ENCODE measurements at regions not wholly inside any gene's neighbourhood (a gene's known extent, or its start where the extent isn't known, plus 50 kb on each side); places are given as distances from the start of the nearest gene placed in this dataset.

DNA sequence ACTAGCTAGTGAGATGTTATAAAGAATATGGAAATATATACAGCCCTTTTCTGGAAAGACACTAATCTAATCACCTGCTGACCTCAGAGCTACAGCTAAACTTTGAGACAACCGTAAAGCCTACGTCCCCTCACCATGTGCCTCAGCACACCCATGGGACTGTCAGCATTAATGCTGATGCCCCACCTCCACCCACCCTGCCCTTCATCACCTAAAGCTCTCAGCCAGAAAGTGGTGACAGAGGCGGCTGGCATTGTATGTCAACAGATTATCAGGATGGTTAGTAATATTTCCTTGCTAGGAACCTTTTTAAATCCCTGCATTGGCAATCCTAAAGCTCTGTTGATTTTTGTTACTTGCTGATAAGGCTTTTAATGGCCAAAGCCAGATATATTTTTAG, 1177.9 kb downstream of the DIAPH3 start:
- no peaks in the 10 kb centered on the region for H3K36me3 Mint-ChIP-seq

DNA sequence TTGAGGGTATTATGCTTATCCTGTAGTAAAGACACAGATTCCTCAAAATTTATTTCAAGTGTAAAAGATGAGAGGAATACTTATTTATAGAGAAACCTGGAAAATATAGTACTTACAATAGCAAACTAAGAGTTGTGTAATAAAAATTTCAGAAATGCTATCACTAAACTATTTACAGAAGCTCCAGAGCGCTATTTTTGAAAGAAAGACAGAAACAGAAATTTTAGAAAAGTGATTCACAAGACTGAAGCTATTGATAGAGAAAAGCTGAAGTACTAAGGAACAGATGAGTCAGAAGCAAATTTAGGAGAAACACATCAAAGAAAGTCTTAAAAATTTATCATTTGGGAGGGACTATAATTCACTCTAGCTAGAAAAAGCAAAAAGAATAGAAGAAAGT, 1174.2 kb downstream of the DIAPH3 start:
- DNase-seq (ENCODE audit: low spot score in 2 of 2) (no peak), ATAC-seq (ENCODE audit: low read depth) (no peak)
- no peaks in the 10 kb centered on the region for H3K4me1 Mint-ChIP-seq
- no peaks in the 10 kb centered on the region for H3K36me3 Mint-ChIP-seq
- H3K4me3 Mint-ChIP-seq: no peak overlapping the region
- H3K27me3 Mint-ChIP-seq: no peaks in the 10 kb centered on the region
- H3K27ac Mint-ChIP-seq: no peak overlapping the region
- peaks cover 7% of the 10 kb centered on the region for H3K9me3 Mint-ChIP-seq

More for the DNA sequence above, 1177.9 kb downstream of the DIAPH3 start:
- Mint-ChIP-seq H3K9me3 (peaks cover 11% of the 10 kb centered on the region), H3K27me3 (no peaks in the 10 kb centered on the region), H3K27ac (no peak overlapping the region), H3K4me3 (no peak overlapping the region), H3K4me1 (no peaks in the 10 kb centered on the region)
- no peak for ATAC-seq (ENCODE audit: low read depth)
- no peak for DNase-seq (ENCODE audit: low spot score in 2 of 2)

DNA sequence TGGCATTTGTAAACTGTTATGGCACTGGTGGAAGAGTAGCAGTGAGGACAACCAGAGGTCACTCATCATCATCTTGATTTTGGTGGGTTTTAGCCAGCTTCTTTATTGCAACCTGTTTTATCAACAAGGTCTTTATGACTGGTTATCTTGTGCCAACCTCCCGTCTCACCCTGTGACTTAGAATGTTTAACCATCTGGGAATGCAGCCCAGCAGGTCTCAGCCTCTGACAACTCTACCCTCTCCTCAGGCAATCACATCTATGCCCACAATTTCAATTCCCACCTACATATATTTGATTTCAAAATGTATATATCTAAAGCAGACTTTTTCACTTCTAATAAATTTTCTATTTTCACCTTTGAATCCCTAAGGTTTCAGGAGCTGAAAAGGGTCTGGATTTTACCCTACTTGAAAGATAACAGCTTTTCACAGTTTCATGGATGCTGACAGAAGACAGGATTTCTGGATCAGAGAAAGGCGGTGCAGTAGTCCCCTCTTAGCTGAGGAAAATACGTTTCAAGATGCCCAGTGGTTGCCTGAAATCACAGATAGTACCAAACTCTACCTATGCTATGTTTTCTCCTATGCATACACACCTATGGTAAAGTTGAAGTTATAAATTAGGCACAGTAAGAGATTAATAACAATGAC, 1171.8 kb downstream of the DIAPH3 start:
- ATAC-seq (ENCODE audit: low read depth) (no peak), DNase-seq (ENCODE audit: low spot score in 2 of 2) (no peak)
- H3K27me3 Mint-ChIP-seq: no peaks in the 10 kb centered on the region
- no peaks in the 10 kb centered on the region for H3K4me1 Mint-ChIP-seq
- H3K27ac Mint-ChIP-seq: no peak overlapping the region
- no peak overlapping the region for H3K4me3 Mint-ChIP-seq
- no peaks in the 10 kb centered on the region for H3K36me3 Mint-ChIP-seq
- peaks cover 3% of the 10 kb centered on the region for H3K9me3 Mint-ChIP-seq

DNA sequence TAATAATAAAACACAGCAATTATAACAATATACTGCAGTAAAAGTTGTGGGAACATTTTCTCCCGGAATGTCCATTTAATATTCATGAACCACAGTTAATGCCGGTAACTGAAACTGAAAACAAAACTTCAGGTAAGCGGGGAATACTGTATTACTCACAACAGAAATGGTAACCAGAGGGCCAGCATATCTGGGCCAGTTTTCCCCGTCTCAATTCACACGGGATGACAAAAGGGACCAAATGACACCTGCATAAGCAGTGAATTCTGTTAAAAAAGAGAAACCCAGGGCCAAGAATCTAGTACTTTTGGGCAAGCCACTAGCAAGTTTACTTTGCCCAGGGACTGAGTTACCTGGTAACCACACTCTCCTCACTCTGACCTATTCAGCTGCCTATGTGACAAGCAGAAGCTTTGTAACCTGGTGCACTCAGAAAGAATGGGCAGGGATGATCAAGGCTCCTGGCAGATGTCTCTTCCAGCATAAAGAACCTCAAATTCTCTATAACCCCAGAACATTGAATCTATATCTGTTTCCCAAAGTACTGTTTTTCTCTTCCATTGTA, 1171.2 kb downstream of the DIAPH3 start:
- no peak for ATAC-seq (ENCODE audit: low read depth)
- Mint-ChIP-seq H3K4me1 (no peaks in the 10 kb centered on the region), H3K27ac (no peak overlapping the region)

DNA sequence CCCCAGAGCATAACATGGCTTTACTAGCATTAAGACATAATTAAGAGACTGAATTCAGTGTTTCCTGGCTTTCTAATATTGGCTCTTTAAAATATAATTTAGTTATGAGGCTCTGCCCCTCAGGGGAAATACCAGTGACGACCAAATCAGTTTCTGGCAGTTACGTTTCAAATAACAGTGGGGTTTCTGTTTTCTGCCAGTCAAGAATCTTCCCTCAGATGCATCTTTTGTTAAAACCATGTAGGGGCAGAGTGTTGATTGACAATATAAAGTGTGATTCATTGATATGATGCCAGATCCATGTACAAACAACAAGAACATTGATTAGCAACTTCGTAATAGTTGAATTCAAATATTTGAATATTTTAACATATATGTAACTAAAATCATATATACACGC, 1169.7 kb downstream of the DIAPH3 start:
- H3K27ac Mint-ChIP-seq: no peak overlapping the region
- H3K27me3 Mint-ChIP-seq: no peaks in the 10 kb centered on the region
- H3K4me1 Mint-ChIP-seq: no peaks in the 10 kb centered on the region
- no peaks in the 10 kb centered on the region for H3K36me3 Mint-ChIP-seq
- ATAC-seq (ENCODE audit: low read depth) (no peak), DNase-seq (ENCODE audit: low spot score in 2 of 2) (no peak)
- peaks cover 3% of the 10 kb centered on the region for H3K9me3 Mint-ChIP-seq
- no peak overlapping the region for H3K4me3 Mint-ChIP-seq

More for the DNA sequence above, 1171.2 kb downstream of the DIAPH3 start:
- peaks cover 3% of the 10 kb centered on the region for H3K9me3 Mint-ChIP-seq
- no peaks in the 10 kb centered on the region for H3K27me3 Mint-ChIP-seq
- H3K4me3 Mint-ChIP-seq: no peak overlapping the region
- no peaks in the 10 kb centered on the region for H3K36me3 Mint-ChIP-seq
- DNase-seq (ENCODE audit: low spot score in 2 of 2): no peak

DNA sequence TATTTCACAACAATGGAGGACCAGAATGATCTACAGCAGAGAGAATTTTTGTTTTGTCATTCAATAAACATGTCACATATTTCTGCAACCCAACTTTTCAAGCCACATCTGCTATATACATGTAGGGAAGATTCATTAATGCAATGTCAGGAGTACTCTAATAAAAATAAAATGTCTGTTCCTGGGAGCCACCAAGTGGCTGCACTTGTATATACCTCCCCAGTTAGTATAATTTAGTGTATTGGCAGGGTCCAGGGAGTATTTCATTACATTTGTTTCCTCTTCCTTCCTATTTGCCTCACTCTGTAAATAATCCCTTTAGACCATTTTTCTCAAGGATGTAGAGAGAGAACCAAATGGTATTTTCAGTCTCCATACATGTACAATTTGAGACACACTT, 1169.0 kb downstream of the DIAPH3 start:
- ATAC-seq (ENCODE audit: low read depth) (no peak), DNase-seq (ENCODE audit: low spot score in 2 of 2) (no peak)
- no peaks in the 10 kb centered on the region for H3K4me1 Mint-ChIP-seq
- no peaks in the 10 kb centered on the region for H3K27me3 Mint-ChIP-seq
- no peak overlapping the region for H3K4me3 Mint-ChIP-seq
- H3K9me3 Mint-ChIP-seq: peaks cover 3% of the 10 kb centered on the region
- no peaks in the 10 kb centered on the region for H3K36me3 Mint-ChIP-seq
- H3K27ac Mint-ChIP-seq: no peak overlapping the region

DNA sequence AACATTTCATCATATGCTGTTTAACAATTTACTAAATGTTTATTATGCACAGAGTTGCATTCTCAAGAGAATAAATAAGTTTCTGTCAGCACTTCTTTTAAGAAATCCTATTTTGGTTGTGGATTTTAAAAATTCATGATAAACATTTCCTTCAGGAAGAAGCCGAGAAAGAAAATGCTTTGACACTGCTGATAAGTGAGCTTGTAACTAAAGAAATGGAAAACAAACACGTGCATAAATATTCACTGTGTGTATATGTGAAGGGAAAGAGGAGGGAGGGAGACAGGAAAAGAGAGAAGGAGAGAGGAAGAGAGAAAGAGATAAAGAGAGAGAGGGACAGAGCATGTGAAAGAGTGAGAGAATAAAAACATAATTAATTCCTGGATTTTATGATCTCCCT, 1165.0 kb downstream of the DIAPH3 start:
- no peak overlapping the region for H3K27ac Mint-ChIP-seq

DNA sequence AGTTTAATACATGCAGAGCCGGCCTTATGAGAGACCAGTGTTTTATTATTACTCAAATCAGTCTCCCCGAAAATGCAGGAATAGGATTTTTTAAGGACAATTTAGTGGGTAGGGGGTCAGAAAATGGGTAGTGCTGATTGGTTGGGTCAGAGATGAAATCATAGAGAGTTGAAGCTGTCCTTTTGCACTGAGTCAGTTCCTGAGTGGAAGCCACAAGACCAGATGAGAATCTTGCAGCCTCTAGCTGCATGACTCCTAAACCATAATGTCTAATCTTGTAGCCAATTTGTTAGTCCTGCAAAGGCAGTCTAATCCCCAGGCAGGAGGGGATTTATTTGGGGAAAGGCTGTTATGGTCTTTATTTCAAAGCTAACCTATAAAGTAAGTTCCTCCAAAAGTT, 1163.9 kb downstream of the DIAPH3 start:
- H3K27ac Mint-ChIP-seq: no peak overlapping the region
- ATAC-seq (ENCODE audit: low read depth): no peak
- H3K9me3 Mint-ChIP-seq: peaks cover 2% of the 10 kb centered on the region
- no peak overlapping the region for H3K4me3 Mint-ChIP-seq
- no peaks in the 10 kb centered on the region for H3K27me3 Mint-ChIP-seq
- no peaks in the 10 kb centered on the region for H3K36me3 Mint-ChIP-seq
- no peak for DNase-seq (ENCODE audit: low spot score in 2 of 2)
- no peaks in the 10 kb centered on the region for H3K4me1 Mint-ChIP-seq

More for the DNA sequence above, 1165.0 kb downstream of the DIAPH3 start:
- DNase-seq (ENCODE audit: low spot score in 2 of 2) (no peak), ATAC-seq (ENCODE audit: low read depth) (no peak)
- Mint-ChIP-seq H3K4me3 (no peak overlapping the region), H3K27me3 (no peaks in the 10 kb centered on the region), H3K4me1 (no peaks in the 10 kb centered on the region), H3K9me3 (peaks cover 2% of the 10 kb centered on the region), H3K36me3 (no peaks in the 10 kb centered on the region)

DNA sequence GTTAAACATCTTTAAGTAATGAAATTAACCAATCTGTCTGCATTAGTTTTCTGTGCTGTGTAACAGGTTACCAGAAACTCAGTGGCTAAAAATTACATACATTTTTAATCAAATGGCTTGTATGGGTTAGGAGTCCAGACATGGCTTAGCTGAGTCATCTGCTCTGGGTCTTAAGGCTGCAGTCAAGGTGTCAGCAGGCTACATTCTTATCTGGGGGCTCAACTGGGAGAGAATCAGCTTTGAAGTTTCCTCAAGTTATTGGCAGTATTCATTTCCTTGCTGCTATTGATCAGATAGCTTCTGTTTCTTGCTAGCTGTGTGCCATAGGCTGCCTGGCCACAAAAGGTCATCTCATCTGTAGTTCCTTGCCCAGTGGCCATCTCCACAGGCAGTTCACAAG, 1163.0 kb downstream of the DIAPH3 start:
- ATAC-seq (ENCODE audit: low read depth) (no peak), DNase-seq (ENCODE audit: low spot score in 2 of 2) (no peak)
- no peaks in the 10 kb centered on the region for H3K4me1 Mint-ChIP-seq
- H3K9me3 Mint-ChIP-seq: peaks cover 2% of the 10 kb centered on the region
- H3K27me3 Mint-ChIP-seq: no peaks in the 10 kb centered on the region
- no peaks in the 10 kb centered on the region for H3K36me3 Mint-ChIP-seq
- H3K4me3 Mint-ChIP-seq: no peak overlapping the region
- H3K27ac Mint-ChIP-seq: no peak overlapping the region

DNA sequence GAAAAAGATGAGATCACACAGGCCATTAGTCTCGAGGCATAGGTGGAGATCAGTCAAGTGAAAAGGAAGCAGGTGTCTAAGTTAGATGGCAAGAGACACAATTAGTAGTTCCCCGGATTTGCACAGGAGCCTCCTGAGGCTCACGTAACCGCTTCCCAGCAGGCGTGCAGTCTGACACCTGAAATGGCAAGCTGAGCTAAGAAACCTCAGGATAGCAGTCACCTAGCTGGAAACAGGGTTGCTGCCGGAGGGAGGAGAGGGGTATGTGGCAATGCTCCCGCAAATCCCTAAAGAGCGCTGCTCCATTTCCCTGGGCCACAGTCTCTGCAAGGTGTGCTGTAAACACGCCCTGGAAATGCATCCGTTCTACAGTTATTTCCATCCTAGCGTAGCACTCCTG, 1151.0 kb downstream of the DIAPH3 start:
- H3K9me3 Mint-ChIP-seq: peaks cover 6% of the 10 kb centered on the region
- H3K27ac Mint-ChIP-seq: no peak overlapping the region
- no peaks in the 10 kb centered on the region for H3K27me3 Mint-ChIP-seq
- no peaks in the 10 kb centered on the region for H3K4me1 Mint-ChIP-seq
- no peak overlapping the region for H3K4me3 Mint-ChIP-seq
- DNase-seq (ENCODE audit: low spot score in 2 of 2): no peak
- H3K36me3 Mint-ChIP-seq: no peaks in the 10 kb centered on the region
- no peak for ATAC-seq (ENCODE audit: low read depth)

DNA sequence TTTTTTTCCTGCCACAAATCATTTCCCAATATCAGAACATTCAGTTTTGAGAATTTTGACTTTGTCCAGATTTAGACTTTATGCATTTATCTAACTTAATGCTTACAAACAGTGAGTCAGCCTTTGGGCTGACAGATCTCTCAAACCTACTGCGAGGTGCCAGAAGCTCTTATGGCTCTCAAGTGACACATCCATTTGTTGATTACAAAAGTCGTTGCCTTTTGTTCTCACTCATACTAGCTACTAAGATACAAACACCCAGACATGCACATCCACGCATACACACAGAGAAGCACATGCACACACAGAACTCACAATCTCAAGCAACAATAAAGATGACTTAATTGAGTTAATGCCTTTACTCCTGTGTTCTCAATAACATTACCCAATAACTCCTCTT, 1147.5 kb downstream of the DIAPH3 start:
- Mint-ChIP-seq H3K4me1 (no peaks in the 10 kb centered on the region), H3K27me3 (no peaks in the 10 kb centered on the region)

DNA sequence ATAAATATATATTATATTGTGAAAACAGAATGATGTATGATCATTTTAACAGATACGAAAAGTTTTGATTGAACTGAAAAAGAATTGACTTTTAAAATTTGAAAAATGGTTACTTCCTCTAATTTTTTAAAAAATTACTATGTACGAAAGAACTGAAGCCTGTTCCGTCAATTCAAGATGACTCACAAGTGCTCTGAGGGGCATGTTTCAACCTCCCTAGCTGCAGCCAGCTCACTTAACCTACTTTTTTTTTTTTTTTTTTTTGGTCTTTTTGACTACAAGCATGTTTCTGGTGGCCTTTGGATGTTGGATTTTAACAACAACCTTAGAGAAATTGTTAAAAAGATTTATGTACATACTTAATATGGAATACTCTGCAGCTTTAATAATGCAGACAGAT, 1139.3 kb downstream of the DIAPH3 start:
- H3K4me3 Mint-ChIP-seq: no peak overlapping the region
- H3K36me3 Mint-ChIP-seq: no peaks in the 10 kb centered on the region
- H3K27ac Mint-ChIP-seq: no peak overlapping the region
- no peaks in the 10 kb centered on the region for H3K27me3 Mint-ChIP-seq
- DNase-seq (ENCODE audit: low spot score in 2 of 2) (no peak), ATAC-seq (ENCODE audit: low read depth) (no peak)
- no peaks in the 10 kb centered on the region for H3K4me1 Mint-ChIP-seq
- H3K9me3 Mint-ChIP-seq: peaks cover 3% of the 10 kb centered on the region

More for the DNA sequence above, 1147.5 kb downstream of the DIAPH3 start:
- DNase-seq (ENCODE audit: low spot score in 2 of 2) (no peak), ATAC-seq (ENCODE audit: low read depth) (no peak)
- Mint-ChIP-seq H3K4me3 (no peak overlapping the region), H3K9me3 (no peaks in the 10 kb centered on the region), H3K36me3 (no peaks in the 10 kb centered on the region), H3K27ac (no peak overlapping the region)

DNA sequence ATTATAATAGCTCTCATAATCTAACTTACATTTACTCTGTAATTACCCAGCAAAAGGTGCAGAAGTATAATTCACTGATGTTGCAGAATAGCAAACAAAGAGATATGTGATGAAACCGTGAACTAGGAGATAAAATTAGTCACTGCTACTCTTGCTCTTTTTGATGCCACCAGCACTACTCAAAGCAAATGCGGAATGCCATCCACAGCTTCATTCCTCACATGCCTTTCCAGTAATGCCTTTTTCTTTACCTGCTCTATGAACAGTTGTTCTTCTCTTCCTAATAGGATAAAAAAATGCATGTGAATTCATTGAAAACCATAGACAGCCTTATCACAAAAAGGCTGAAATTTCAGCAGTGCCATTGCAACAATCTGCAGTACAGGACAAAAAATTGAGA, 1129.5 kb downstream of the DIAPH3 start:
- no peaks in the 10 kb centered on the region for H3K4me1 Mint-ChIP-seq
- H3K27me3 Mint-ChIP-seq: no peaks in the 10 kb centered on the region
- DNase-seq (ENCODE audit: low spot score in 2 of 2) (no peak), ATAC-seq (ENCODE audit: low read depth) (no peak)
- no peak overlapping the region for H3K4me3 Mint-ChIP-seq
- no peaks in the 10 kb centered on the region for H3K9me3 Mint-ChIP-seq
- no peak overlapping the region for H3K27ac Mint-ChIP-seq
- H3K36me3 Mint-ChIP-seq: no peaks in the 10 kb centered on the region

DNA sequence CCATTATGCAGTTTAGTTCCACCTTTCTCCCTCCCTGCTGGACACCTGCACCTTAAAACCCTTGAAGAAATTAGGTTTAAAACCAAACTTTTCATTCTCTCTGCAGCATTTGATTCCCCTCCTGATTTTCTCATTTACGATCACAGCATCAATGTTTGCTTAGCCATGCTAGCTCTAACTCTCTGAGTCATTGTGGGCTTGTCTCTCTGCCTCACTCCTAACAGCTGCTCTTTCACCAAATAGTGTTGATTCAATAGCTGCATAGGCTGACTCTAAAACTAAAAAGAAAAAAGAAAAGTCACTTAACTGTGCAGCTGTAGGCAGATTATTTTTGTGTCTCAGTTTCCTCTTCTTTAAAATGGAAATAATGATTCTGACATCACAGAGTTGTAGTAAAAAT, 1124.9 kb downstream of the DIAPH3 start:
- Mint-ChIP-seq H3K27ac (no peak overlapping the region), H3K9me3 (peaks cover 1% of the 10 kb centered on the region), H3K4me3 (no peak overlapping the region), H3K27me3 (no peaks in the 10 kb centered on the region), H3K36me3 (no peaks in the 10 kb centered on the region), H3K4me1 (no peaks in the 10 kb centered on the region)
- DNase-seq (ENCODE audit: low spot score in 2 of 2) (no peak), ATAC-seq (ENCODE audit: low read depth) (no peak)

DNA sequence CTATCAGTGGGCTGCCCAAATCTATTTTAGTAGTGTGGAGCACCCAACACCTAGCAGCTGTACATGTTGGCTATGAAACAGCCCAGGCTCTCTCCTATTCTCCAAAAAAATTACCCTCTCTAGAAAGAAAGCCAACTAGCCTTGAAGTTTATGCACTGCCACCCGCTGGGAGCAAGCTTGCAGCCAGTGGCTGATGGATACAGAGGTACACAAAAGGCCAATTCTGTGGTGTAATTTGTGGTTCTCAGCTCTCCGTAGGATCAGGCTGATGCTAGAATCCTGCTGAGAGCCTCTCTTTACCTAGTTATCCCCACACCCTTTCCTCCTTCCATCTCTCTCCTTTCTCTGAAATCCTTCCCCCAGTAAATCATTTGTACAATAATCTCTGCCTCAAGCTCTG, 1120.7 kb downstream of the DIAPH3 start:
- no peak overlapping the region for H3K4me3 Mint-ChIP-seq
- no peaks in the 10 kb centered on the region for H3K36me3 Mint-ChIP-seq
- DNase-seq (ENCODE audit: low spot score in 2 of 2) (no peak), ATAC-seq (ENCODE audit: low read depth) (no peak)
- no peaks in the 10 kb centered on the region for H3K27me3 Mint-ChIP-seq
- H3K27ac Mint-ChIP-seq: no peak overlapping the region
- H3K9me3 Mint-ChIP-seq: peaks cover 3% of the 10 kb centered on the region
- H3K4me1 Mint-ChIP-seq: no peaks in the 10 kb centered on the region

Measured in memory B cell (primary cell).